ENCODE measurements at regions not wholly inside any gene's neighbourhood (a gene's known extent, or its start where the extent isn't known, plus 50 kb on each side); places are given as distances from the start of the nearest gene placed in this dataset.
"Not testable (repeated sequence)": the region's sequence is repeated elsewhere in the genome, so short reads cannot be mapped to it uniquely, and the experiment has no call there.

DNA sequence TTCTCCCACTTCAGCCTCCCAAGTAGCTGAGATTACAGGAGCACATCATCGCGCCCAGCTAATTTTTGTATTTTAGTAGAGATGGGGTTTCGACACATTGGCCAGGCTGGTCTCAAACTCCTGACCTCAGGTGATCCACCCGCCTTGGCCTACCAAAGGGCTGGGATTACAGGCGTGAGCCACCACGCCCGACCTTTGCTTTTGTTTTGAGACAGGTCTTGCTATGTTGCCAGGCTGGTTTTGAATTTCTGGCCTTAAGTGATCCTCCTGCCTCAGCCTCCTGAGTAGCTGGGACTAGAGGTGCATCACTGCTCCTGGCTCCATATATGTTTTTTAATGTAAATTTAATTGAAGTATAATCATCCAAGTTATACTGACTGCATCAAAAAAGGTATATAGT is 80.2 kb upstream of the NEK6 start:
- DNase-seq = not testable (repeated sequence)

DNA sequence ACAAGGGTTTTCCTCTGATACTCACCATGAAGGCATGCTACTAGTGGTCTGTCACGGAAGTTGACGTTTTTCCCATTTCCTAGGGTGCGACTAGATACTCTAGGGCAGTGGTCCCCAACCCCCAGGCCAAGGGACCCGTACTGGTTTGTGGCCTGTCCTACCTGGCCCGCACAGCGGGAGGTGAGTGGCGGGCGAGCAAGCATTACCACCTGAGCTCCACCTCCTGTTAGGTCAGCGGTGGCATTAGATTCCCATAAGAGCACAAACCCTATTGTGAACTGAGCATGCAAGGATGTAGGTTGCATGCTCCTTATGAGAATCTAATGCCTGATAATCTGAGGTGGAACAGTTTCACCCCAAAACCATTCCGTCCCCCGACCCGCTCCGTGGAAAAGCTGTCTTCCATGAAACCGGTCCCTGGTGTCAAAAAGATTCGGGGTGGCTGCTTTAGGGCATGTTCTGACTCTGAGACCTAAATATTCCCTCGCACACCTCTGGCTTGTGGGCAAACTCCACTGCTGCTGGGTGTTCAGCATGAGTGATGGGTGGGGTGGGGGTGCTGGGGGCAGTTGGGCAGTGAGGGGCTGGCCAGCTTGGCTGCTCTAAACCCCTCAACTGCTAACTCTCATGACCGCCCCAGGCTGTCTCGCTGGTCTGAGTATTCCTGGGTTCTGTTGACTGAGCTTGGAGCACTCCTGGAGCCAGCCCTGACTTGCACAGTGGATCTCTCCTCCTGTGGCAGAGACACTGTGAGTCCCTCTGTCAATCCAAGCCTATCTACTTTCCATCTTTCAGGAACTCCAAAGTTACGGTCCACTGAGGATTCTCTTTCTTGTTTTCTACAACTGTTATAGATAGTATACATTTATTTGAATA is 78.3 kb upstream of the NEK6 start:
- no peak for DNase-seq

DNA sequence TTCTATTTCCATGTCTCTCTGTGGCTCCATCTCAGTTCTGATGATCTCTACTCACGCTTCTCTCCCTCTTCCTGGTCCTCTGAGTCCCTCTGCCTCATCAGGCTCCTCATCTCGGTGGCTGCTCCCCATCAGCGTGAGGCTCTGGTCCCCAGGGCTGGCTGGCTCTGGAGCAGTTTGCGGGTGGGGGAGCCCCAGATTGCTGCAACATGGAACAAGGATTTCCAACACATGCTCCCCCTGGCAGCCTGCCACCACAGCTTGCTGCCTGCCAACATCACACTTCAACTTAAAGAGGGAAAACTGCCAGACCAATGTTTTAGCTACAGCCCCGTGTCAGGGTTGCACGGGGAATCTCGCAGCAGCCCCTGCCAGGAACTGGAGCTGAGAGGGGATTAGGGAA is 77.2 kb upstream of the NEK6 start:
- peak in 26 of 51 donors; percentile 16 to 63 (median 40) for DNase-seq

- no peak for DNase-seq
Measured at GRCh38 chr9:124182741-124183140, 75.0 kb upstream of the NEK6 start.

DNA sequence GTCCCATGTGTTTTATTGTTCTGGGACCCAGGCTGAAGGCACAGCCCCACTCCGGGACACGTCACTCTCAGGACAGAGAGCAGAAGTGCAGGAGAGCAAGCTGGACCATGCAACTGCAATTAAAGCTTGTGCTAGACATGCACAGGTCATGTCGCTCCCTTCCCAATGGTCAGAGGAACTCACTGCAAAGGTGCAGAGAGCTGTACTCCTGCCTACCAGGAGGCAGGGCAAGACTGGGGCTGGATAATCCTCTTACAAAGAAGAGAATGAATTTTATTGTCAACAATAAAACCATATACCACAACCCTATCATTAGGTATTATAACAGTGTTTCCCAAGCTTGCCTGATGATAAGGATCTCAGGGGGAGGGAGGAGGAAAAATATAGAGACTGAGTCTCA is 74.0 kb upstream of the NEK6 start:
- DNase-seq = no peak

- DNase-seq = no peak
Measured at GRCh38 chr9:124185413-124185812, 72.3 kb upstream of the NEK6 start.

DNA sequence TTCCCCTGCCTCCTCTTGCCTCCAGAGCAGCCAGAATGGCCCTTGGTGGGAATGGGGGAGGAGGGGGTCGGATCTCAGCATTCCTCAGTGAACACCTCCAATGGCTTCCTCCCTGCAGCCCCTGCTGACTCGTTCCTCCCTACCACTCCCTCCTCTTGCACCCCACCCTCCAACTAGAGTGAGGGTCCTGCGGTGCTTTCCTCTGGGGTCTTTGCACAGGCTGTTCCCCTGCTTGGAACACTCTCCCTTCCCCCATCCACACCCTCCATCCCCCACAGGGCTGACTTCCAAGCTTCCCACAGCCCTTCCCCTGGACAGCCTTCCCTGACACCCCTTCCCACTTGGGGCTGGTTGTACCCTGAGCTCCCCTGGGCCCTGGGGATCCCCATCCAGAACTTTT is 70.4 kb upstream of the NEK6 start:
- no peak for DNase-seq

DNA sequence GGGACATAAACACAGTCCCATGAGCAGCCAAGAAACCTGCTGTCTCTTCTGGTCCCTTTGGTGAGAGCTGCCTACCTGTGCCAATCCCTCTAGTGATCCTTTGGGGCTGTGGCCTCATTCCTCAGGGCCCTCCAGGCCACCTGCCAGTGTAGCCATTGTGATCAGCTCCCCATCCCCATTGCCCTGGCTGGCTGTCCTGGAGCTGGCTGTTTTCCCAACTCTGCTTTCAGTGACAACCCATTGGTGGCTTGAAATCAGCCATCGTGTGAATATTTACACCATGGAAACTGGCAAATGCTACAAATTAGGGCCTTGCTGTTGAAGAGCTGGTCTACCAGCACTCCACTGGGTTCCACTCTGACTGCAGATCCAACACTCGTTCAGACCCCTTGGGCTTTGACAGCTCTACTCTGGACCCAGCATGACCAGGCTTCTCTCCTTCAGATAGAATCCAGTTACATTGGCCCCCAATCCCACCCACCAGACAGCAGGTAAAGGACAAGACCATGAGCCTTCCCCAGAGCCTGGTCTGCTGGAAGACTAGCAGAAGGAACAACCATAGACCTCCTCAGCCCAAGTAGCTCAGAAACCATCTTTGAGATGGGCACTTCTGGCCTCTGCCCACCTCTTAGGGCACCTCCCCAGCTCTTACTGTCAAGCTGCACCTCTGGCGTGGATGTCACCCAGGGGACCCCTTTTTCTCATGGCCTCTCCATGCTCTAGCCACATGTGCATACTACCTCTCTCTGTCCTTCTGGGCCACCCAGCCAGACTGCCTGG is 69.2 kb upstream of the NEK6 start:
- DNase-seq = peak in 14 of 51 donors; percentile 4 to 43 (median 28)

DNA sequence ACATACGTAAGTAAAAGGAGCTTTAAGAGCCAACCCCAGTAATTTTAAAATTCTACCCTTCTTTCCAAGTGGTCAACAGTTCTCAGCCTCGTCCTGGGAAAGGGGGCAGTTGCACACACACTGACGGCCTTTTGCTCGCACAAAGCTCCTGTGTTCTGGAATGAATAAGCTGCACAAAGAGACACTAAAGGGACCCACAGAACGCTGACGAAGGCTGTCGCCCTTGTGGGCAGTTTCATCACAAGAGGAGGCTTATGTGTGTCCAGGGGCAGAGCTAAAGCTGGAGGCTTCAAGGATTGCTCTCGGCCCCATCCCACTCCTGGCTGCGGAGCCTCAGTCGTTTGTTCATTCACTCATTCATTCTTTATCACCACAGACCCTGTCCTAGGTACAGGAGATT is 67.0 kb upstream of the NEK6 start:
- DNase-seq = peak in 42 of 51 donors; percentile 24 to 95 (median 78)

DNA sequence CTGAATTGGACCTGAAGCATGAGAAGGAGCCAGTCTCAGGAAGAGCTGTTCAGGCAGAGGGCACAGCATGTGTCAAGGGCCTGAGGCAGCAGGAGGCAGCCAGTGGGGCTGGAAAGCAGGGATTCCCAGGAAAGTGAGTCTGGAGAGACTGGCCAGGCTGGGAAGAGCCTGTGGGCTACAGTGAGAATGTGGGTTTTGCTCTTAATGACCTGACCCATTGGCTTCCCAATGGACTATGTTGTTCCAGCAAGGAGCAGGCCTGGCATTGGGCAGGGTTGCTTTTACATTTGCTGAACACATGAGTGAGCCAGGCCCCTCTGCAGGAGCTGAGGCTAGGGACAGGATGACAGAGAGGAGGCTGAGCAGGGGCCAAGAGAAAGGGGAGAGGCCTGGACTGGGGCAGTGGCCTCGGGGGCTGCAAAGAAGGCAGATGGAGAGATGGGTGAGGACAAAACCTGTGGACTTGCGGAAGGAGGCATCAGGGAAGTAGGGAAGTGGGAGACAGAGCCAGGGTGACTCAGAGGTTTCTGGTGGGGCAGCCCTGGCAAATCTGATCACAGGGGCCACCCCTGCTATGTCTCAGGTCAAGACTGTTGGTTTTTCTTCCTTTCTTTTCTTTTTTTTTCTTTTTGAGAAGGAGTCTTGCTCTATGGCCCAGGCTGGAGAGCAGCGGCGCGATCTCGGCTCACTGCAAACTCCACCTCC is 65.9 kb upstream of the NEK6 start:
- no peak for DNase-seq

- no peak for DNase-seq
Measured at GRCh38 chr9:124196814-124197176, 61.0 kb upstream of the NEK6 start.

GRCh38 chr9:124197177-124198095 is 60.3 kb upstream of the NEK6 start:
- DNase-seq = peak in 6 of 51 donors; percentile 5 to 43 (median 17)

DNA sequence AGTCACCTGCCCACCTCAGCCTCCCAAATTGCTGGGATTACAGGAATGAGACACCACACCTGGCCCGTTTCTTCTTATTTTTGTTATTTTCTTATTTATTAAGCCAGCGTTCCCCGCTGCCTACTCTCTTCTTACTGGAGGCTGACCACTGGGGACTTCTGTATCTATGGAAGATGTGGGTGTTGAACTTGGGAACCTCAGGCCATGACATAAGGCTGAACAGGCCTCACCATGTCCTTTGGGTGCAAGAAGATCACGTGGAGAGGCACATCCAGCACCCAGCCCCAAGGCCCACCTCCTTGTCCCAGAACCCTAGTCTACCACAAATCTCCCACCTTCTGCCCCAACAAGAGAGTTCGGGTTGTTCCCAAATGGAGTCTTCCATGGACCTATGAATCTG is 59.4 kb upstream of the NEK6 start:
- no peak for DNase-seq

GRCh38 chr9:124198948-124199347 is 58.8 kb upstream of the NEK6 start:
- DNase-seq = no peak

- DNase-seq = no peak
Measured at GRCh38 chr9:124199474-124199873, 58.3 kb upstream of the NEK6 start.

DNA sequence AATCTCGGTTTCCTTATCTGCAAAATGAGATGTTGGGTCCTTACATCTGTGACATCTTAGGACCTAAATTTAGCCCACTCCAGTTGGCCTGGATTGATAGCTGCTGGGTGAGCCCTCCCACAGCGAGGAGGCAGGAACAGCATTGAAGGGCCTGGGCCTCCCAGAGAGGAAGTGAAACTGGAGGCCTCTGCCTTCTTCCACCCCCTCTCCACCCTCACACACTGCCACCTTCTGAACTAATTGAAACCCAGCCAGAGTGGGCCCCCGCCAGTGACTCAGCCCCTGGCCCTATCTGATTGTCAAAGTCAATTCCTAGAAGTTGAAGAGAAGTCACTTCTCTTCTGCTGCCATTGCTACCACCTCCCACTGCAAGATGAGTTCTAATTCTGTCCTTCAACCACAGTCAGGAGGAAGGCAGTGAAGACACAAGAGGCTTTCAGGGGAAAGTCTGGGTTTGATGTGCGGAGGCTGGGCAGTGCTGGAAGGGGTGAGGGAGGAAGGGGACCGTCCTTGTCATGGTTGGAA is 55.2 kb upstream of the NEK6 start:
- DNase-seq = peak in 17 of 51 donors; percentile 10 to 57 (median 27)

- no peak for DNase-seq
Measured at GRCh38 chr9:124205686-124206352, 51.9 kb upstream of the NEK6 start.

DNA sequence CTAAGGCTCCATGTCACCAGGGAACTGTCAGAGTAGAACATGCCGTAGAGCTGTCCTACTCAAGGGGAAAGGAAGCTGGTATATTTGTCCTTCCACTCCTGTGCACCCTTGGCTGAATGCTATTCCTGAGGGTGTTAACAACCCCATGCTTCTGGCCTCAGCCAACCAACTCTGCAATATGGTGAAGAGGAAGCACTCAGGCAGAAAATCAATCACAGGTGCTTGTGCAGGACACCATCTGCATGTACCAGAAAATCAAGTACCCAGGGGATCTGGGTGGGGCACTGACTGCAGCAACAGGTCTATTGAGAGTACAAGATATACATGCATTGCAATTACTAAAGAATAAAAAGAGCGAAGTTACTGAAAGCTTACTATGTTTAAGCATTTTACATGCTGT is 51.4 kb upstream of the NEK6 start:
- no peak for DNase-seq
